AG09309 (cell line): ENCODE measurements at regions not wholly inside any gene's neighbourhood (a gene's known extent, or its start where the extent isn't known, plus 50 kb on each side); places are given as distances from the start of the nearest gene placed in this dataset.
"Not testable (repeated sequence)": the region's sequence is repeated elsewhere in the genome, so short reads cannot be mapped to it uniquely, and the experiment has no call there.

Experiments used
- DNase-seq: peaks from one replicate; pipeline ENCODE4 v3.0.0-alpha.2; 2010; ENCODE audit warnings: low read depth
- H3K4me3 ChIP-seq: 2 replicates; pipeline ENCODE4 v1.5.1; 2011; ENCODE audit warnings: mild to moderate bottlenecking, low read depth, low read length, moderate library complexity; ENCODE audit not compliant: control insufficient read depth
- TF ChIP-seq, protein P1 (sequence below): IDR thresholded peaks from 2 replicates; pipeline ENCODE4 v1.5.1; 2011; ENCODE audit warnings: mild to moderate bottlenecking, low read depth, low read length, inconsistent platforms; ENCODE audit not compliant: insufficient read depth, control insufficient read depth; ENCODE audit errors: missing control alignments

DNA sequence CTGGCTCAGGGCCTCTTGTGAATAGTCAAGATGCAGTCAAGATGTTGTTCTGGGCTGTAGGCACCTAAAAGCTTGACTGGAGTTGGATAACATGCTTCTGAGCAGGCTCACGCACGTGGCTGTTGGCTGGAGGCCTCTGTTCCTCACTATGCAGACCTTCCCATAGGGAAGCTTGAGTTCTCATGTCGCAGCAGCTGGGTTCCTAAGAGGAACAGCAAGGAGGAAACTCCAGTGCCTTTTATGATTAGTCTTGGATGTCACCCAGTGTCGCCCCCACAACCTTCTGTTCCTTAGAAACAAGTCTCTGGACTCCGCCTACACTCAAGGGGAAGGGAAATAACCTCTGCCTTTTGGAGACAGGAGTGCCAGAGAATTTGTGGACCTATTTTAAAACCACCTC, 210.7 kb downstream of the BCAS1 start:
- H3K4me3 ChIP-seq = no peak overlapping the region
- DNase-seq = no peak
- TF ChIP-seq, protein P1, sequence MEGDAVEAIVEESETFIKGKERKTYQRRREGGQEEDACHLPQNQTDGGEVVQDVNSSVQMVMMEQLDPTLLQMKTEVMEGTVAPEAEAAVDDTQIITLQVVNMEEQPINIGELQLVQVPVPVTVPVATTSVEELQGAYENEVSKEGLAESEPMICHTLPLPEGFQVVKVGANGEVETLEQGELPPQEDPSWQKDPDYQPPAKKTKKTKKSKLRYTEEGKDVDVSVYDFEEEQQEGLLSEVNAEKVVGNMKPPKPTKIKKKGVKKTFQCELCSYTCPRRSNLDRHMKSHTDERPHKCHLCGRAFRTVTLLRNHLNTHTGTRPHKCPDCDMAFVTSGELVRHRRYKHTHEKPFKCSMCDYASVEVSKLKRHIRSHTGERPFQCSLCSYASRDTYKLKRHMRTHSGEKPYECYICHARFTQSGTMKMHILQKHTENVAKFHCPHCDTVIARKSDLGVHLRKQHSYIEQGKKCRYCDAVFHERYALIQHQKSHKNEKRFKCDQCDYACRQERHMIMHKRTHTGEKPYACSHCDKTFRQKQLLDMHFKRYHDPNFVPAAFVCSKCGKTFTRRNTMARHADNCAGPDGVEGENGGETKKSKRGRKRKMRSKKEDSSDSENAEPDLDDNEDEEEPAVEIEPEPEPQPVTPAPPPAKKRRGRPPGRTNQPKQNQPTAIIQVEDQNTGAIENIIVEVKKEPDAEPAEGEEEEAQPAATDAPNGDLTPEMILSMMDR = no peak

DNA sequence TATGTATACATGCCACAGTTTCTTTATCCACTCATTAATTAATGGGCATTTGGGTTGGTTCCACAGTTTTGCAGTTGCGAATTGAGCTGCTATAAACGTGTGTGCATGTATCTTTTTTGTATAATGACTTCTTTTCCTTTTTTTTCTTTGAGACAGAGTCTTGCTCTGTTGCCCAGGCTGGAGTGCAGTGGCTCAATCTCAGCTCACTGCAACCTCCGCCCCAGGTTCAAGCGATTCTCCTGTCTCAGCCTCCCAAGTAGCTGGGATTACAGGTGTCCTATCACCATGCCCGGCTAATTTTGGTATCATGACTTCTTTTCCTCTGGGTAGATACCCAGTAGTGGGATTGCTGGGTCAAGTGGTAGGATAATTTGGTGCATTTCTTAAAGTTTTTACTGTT, 211.4 kb downstream of the BCAS1 start:
- not testable (repeated sequence) for H3K4me3 ChIP-seq, DNase-seq

DNA sequence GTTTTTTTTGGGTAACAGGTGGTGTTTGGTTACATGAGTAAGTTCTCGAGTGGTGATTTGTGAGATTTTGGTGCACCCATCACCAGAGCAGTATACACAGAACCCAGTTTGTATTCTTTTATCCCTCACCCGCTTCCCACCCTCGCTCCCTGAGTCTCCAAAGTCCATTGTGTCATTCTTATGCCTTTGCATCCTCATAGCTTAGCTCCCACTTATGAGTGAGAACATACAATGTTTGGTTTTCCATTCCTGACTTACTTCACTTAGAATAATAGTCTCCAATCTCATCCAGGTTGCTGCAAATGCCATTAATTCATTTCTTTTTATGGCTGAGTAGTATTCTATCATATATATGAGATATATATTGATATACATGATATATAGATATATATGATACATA, 211.9 kb downstream of the BCAS1 start:
- not testable (repeated sequence) for DNase-seq, H3K4me3 ChIP-seq

DNA sequence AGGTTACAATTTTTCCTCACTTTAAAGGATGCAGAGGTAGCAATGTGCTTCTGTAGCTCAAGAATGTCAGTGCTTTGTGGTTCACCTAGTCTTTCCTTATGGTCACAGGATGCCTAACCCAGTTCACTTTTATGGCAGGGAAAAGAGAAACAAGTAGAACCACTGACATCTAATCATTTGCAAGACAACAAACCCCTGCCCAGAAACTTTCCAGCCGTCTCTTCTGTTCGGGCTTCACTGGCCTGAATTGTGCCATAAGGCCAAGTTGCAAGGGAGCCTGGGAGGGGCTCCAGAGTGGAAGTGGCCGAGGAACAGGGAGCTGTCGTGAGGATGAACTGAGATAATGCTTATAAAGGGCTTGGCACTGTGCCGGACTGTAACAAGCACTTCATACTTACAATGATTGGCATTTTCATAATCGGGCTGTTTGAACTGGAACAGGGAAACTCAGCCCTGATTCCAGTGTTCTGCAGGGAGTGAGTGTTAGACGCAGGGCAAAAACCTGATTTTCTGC, 212.6 kb downstream of the BCAS1 start:
- H3K4me3 ChIP-seq = no peak overlapping the region
- no peak for DNase-seq
- TF ChIP-seq, protein P1 = no peak

DNA sequence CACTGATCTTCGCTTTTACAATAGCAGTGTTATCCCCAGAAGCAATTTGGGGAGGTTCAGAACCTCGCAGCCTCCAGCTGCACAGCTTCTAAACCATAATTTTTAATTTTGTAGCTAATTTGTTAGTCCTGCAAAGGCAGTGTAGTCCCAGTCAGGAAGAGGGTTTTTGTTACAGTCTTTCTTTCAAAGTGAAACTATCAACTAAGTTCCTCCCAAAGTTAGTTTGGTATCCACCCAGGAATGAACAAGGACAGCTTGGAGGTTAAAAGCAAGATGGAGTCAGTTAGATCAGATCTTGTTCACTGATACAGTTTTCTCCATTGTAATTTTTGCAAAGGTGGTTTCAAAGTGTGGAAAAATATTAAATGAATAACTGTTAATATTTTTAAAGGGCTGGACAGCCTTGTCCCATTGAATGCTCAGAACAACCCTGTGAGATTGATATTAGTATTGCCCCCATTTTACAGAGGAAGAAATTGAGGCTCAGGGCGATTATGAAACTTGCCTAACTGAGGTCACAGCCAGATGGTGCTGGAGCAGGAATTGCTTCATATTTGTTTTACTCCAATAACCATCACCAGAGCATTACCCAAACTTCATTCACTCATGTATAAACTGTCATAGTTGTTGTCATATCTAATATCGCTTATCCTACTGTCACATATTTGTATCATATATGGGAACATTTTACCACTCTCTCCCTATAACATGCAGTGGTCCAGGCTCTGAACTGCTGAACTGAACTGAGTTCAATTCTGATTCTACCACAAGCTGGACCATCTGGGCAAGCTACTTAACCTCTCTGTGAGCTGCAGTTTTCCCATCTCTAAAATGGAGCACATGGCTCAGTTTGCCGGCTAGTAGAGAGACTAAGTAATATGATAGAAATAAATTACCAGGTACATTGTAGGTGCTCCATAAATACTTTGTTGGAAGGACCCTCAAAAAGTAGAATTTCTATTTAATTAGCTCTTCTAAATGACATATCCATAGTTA, 213.8 kb downstream of the BCAS1 start:
- TF ChIP-seq, protein P1 = no peak
- DNase-seq = no peak
- no peak overlapping the region for H3K4me3 ChIP-seq

DNA sequence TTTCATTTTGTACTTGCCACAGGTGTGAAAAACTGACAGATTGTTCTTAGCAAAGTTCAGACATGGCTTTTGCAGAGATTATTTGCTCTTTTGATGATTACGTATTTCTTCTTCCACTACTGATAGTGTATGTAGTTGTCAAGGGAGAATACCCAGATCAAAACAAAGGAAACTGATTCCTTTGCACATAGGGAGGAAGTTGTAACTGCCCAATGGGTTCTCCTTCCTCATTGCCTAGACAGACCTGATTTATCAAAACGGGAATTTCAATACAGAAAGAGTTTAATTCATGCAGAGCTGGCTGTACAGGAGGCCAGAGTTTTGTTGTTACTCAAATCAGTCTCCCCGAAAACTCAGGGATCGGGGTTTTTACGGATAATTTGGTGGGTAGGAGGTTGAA, 214.7 kb downstream of the BCAS1 start:
- DNase-seq = no peak
- TF ChIP-seq, protein P1 = no peak
- no peak overlapping the region for H3K4me3 ChIP-seq

DNA sequence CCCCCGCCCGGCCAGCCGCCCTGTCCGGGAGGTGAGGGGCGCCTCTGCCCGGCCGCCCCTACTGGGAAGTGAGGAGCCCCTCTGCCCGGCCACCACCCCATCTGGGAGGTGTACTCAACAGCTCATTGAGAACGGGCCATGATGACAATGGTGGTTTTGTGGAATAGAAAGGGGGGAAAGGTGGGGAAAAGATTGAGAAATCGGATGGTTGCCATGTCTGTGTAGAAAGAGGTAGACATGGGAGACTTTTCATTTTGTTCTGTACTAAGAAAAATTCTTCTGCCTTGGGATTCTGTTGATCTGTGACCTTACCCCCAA, 215.8 kb downstream of the BCAS1 start:
- DNase-seq, H3K4me3 ChIP-seq: not testable (repeated sequence)

DNA sequence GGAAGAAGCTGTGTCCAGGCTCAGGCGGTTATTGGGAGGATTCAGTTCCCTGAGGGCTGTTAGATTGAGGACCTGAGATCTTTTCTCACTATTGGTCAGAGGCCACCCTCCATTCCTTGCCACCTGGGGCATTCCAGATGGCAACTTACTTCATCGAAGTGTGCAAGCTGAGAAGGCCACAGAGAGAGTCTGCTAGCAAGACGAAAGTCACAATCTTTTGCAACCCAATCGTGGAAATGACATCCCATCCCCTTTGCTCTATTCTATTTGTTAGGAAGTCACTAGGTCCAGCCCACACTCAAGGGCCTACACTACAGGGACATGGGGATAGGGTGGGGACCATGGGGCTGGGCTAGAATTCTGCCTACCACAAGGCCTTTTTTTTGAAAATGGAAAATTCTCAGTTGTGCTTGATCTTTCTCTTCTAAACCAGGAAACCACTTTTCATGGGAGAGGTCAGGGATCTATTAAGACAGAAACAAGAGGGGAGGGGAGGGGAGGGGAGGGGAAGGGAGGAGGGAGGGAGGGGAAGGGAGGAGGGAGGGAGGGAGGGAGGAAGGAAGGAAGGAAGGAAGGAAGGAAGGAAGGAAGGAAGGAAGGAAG, 217.2 kb downstream of the BCAS1 start:
- TF ChIP-seq, protein P1 = no peak
- no peak overlapping the region for H3K4me3 ChIP-seq

More for the DNA sequence above, 217.2 kb downstream of the BCAS1 start:
- no peak for DNase-seq
